ENCODE measurements at regions not wholly inside any gene's neighbourhood (a gene's known extent, or its start where the extent isn't known, plus 50 kb on each side); places are given as distances from the start of the nearest gene placed in this dataset.

GRCh38 chr7:68943786-68944185 is 654.5 kb upstream of the AUTS2 start:
- intact Hi-C loops (cut with DNase I), result no loop called here
- no peaks in the 10 kb centered on the region for H3K9me3 ChIP-seq

DNA sequence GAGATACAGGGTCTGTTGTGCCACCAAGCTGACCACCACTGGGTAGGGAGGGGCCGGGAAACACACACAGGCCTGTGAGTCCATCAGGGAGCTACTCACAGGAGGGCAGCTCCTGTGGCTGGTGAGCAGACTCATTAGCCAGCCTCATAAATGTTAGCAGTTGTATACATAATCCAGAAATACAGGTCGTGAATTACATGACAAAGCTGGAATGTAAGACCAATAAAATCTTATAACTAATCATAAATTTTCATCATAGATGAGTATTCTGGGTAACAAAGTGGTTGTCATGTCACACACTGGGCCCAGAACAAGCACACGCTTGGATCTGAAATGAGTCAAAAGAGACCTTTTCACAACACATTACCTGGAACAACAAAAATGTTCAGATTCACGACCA is 642.6 kb upstream of the AUTS2 start:
- Histone ChIP-seq H3K36me3 (no peaks in the 10 kb centered on the region), H3K27ac (no peak overlapping the region), H3K9me3 (no peaks in the 10 kb centered on the region), H3K4me3 (no peak overlapping the region), H3K4me1 (no peaks in the 10 kb centered on the region), H3K27me3 (no peaks in the 10 kb centered on the region)
- TF ChIP-seq, protein P1, sequence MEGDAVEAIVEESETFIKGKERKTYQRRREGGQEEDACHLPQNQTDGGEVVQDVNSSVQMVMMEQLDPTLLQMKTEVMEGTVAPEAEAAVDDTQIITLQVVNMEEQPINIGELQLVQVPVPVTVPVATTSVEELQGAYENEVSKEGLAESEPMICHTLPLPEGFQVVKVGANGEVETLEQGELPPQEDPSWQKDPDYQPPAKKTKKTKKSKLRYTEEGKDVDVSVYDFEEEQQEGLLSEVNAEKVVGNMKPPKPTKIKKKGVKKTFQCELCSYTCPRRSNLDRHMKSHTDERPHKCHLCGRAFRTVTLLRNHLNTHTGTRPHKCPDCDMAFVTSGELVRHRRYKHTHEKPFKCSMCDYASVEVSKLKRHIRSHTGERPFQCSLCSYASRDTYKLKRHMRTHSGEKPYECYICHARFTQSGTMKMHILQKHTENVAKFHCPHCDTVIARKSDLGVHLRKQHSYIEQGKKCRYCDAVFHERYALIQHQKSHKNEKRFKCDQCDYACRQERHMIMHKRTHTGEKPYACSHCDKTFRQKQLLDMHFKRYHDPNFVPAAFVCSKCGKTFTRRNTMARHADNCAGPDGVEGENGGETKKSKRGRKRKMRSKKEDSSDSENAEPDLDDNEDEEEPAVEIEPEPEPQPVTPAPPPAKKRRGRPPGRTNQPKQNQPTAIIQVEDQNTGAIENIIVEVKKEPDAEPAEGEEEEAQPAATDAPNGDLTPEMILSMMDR (IDR thresholded peaks at IDR 0.05), result no peak
- TF ChIP-seq POLR2A (IDR thresholded peaks at IDR 0.05), result no peak
- no peak for DNase-seq
- intact Hi-C loops (cut with DNase I), result no loop called here
- WGBS, 2 donors, result 51 to 61% methylated on average over 4 of the region's 4 CpGs

More at GRCh38 chr7:68943786-68944185, 654.5 kb upstream of the AUTS2 start:
- H3K27me3 ChIP-seq, result no peaks in the 10 kb centered on the region
- no peak overlapping the region for H3K4me3 ChIP-seq
- no peak overlapping the region for H3K27ac ChIP-seq
- TF ChIP-seq POLR2A (IDR thresholded peaks at IDR 0.05), result no peak
- TF ChIP-seq, protein P1 (IDR thresholded peaks at IDR 0.05), result no peak
- H3K4me1 ChIP-seq, result no peaks in the 10 kb centered on the region
- DNase-seq, result no peak
- H3K36me3 ChIP-seq, result no peaks in the 10 kb centered on the region

DNA sequence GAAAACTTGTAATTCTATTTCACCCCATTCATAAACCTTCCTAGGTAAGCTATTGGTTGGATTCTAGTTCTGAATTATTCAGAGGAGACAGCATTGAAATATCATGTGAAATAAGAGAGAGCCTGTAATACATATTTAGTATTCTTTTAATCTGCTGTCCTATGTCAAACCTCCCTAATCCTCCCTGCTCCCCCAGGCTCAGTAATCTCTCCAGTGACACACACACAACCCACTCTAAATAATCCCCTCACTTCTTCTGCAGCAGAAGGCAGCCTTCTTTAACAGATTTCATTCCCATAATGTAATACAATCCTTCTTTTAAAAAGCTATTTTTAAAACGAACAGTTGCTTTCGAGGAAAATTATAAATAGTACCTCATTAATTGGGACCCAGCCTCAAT is 639.7 kb upstream of the AUTS2 start:
- TF ChIP-seq POLR2A (IDR thresholded peaks at IDR 0.05), result no peak
- TF ChIP-seq, protein P1 (IDR thresholded peaks at IDR 0.05), result no peak
- H3K36me3 ChIP-seq, result no peaks in the 10 kb centered on the region
- H3K27me3 ChIP-seq, result no peaks in the 10 kb centered on the region
- H3K9me3 ChIP-seq, result no peaks in the 10 kb centered on the region
- H3K4me1 ChIP-seq, result no peaks in the 10 kb centered on the region
- no peak for DNase-seq
- no peak overlapping the region for H3K4me3 ChIP-seq
- 60 to 68% methylated on average over 2 of the region's 2 CpGs for WGBS, 2 donors
- intact Hi-C loops (cut with DNase I), result no loop called here
- H3K27ac ChIP-seq, result no peak overlapping the region

DNA sequence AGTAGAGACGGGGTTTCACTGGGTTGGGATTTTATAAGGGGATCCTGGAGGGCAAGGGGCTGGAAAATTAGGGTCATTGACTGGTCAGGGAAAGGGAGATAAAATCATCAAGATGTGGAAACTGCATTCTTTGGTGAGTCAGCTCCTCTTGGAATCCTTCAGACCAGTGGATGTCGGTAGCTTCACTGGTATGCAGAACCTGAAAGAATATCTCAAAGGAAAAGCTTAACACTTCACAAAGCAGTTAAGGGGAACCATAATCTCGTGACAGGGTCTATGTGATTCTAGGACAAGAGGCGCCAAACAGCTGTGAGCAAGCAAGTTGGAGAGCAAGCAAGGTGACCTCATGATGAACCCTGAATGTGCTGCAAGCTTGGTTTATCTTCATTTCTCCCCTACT is 634.7 kb upstream of the AUTS2 start:
- no peaks in the 10 kb centered on the region for H3K36me3 ChIP-seq
- intact Hi-C loops (cut with DNase I), result no loop called here
- 56 to 62% methylated on average over 2 to 4 of the region's 4 CpGs for WGBS, 2 donors
- H3K27me3 ChIP-seq, result no peaks in the 10 kb centered on the region
- no peak overlapping the region for H3K27ac ChIP-seq
- H3K4me3 ChIP-seq, result no peak overlapping the region
- no peaks in the 10 kb centered on the region for H3K9me3 ChIP-seq
- no peaks in the 10 kb centered on the region for H3K4me1 ChIP-seq
- no peak for TF ChIP-seq POLR2A (IDR thresholded peaks at IDR 0.05)
- TF ChIP-seq, protein P1 (IDR thresholded peaks at IDR 0.05), result no peak
- DNase-seq, result no peak

- H3K27me3 ChIP-seq, result no peaks in the 10 kb centered on the region
- no peak overlapping the region for H3K27ac ChIP-seq
- H3K4me3 ChIP-seq, result no peak overlapping the region
- no peak for DNase-seq
- H3K36me3 ChIP-seq, result no peaks in the 10 kb centered on the region
- TF ChIP-seq, protein P1 (IDR thresholded peaks at IDR 0.05), result no peak
- TF ChIP-seq POLR2A (IDR thresholded peaks at IDR 0.05), result no peak
- H3K9me3 ChIP-seq, result no peaks in the 10 kb centered on the region
- no peaks in the 10 kb centered on the region for H3K4me1 ChIP-seq
- intact Hi-C loops (cut with DNase I), result no loop called here
Measured at GRCh38 chr7:68964060-68964459, 634.2 kb upstream of the AUTS2 start.
